ENCODE measurements at regions not wholly inside any gene's neighbourhood (a gene's known extent, or its start where the extent isn't known, plus 50 kb on each side); places are given as distances from the start of the nearest gene placed in this dataset.

DNA sequence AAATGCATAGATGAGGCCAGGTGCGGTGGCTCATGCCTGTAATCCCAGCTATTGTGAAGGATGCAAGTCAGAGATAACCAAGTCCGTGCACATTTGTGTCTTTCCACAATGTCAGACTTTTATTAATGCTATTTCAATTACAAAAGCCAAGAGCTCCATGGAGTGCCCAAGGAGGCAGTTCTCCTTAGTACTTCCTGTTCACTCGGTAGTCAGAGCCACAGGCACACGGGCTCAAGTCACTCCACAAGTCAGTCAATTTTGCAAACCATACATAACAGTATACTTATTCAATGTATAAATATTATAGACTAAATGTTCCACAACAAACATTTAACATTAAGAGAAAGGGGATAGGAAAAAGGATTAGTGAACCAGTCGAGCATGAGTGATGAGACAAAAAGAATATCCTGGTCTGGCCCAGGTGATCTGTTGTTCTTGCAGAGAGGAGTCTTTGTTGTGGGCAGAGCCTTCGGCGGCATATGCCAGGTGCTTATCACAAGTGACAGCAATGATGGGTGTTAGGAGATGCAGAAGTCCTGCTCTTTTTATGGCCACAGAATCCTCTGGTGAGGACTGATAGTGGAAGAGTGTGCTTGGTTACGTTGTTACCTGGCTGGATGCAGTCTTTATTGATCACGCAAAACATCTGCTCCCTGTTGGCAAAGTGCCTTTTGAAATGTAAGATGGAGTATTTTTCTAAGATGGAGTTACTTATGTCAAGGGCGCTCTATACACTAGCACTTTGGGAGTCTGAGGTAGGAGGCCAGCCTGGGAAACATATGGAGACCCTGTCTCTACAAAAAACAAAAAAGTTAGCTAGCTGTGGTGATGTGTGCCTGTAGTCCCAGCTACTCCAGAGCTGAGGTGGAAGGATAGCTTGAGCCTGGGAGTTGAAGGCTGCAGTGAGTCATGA is 167.0 kb upstream of the FBXL17 start:
- WGBS, 2 donors, result 72 to 74% methylated on average over 10 of the region's 10 CpGs
- no peak for DNase-seq (ENCODE audit: low spot score in 2 of 2)

GRCh38 chr5:108546939-108547338 is 165.0 kb upstream of the FBXL17 start:
- DNase-seq (ENCODE audit: low spot score in 2 of 2), result no peak
- WGBS, 2 donors, result 75 to 88% methylated on average over 6 of the region's 6 CpGs
- intact Hi-C loops (cut with DNase I; ENCODE audit: low total_unique reads), result no loop called here
- H3K4me3 ChIP-seq (ENCODE audit: low read depth, poor library complexity, severe bottlenecking), result no peak overlapping the region
- TF ChIP-seq POLR2A (IDR thresholded peaks at IDR 0.05), result no peak
- TF ChIP-seq, protein P1, sequence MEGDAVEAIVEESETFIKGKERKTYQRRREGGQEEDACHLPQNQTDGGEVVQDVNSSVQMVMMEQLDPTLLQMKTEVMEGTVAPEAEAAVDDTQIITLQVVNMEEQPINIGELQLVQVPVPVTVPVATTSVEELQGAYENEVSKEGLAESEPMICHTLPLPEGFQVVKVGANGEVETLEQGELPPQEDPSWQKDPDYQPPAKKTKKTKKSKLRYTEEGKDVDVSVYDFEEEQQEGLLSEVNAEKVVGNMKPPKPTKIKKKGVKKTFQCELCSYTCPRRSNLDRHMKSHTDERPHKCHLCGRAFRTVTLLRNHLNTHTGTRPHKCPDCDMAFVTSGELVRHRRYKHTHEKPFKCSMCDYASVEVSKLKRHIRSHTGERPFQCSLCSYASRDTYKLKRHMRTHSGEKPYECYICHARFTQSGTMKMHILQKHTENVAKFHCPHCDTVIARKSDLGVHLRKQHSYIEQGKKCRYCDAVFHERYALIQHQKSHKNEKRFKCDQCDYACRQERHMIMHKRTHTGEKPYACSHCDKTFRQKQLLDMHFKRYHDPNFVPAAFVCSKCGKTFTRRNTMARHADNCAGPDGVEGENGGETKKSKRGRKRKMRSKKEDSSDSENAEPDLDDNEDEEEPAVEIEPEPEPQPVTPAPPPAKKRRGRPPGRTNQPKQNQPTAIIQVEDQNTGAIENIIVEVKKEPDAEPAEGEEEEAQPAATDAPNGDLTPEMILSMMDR (IDR thresholded peaks at IDR 0.05), result no peak

More for the DNA sequence above, 167.0 kb upstream of the FBXL17 start:
- no peak overlapping the region for H3K4me3 ChIP-seq (ENCODE audit: low read depth, poor library complexity, severe bottlenecking)
- TF ChIP-seq, protein P1 (IDR thresholded peaks at IDR 0.05), result no peak
- intact Hi-C loops (cut with DNase I; ENCODE audit: low total_unique reads), result no loop called here

DNA sequence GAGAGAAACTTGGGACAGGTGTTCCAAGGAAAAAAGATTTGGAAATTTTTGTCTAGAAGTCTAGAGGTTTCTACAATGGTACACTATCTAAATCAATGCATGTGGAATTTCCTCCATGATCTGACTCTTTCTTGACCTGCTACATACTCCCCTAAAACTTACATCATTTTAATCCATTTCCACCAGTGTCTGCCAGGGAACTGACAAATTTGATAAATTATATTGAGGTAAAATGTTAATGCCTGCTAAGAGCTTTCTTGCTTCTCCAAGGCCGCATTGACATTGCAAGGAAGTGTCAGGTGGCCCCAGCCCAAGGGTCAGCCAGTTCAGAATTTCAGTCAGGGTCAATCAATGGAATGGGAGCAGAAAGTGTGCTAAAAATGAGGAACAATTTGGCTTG is 163.4 kb upstream of the FBXL17 start:
- TF ChIP-seq, protein P1 (IDR thresholded peaks at IDR 0.05), result no peak
- no peak for TF ChIP-seq POLR2A (IDR thresholded peaks at IDR 0.05)
- no peak overlapping the region for H3K4me3 ChIP-seq (ENCODE audit: low read depth, poor library complexity, severe bottlenecking)
- intact Hi-C loops (cut with DNase I; ENCODE audit: low total_unique reads), result no loop called here
- WGBS, 2 donors, result 39 to 49% methylated on average over 1 of the region's 1 CpG
- DNase-seq (ENCODE audit: low spot score in 2 of 2), result no peak

DNA sequence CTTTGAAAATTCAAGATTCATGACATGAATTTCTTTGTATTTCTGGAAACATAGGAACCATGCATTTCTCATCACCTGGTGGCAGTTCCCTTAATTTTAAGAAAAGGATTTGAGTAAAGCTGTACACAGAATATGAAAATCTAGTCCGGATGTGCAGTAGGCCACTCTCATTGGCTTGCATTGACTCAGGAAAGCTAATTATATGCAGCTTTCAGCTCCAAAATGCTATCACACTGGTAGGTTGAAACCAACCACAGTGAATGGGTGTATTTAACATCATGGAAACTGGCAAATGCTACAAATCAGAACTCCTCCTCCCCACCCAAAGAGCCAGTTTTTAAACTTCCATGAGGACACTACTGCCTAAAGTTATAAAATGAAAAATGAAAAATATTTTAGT is 161.6 kb upstream of the FBXL17 start:
- 86 to 90% methylated on average over 1 of the region's 1 CpG for WGBS, 2 donors
- H3K4me3 ChIP-seq (ENCODE audit: low read depth, poor library complexity, severe bottlenecking), result no peak overlapping the region
- no peak for TF ChIP-seq POLR2A (IDR thresholded peaks at IDR 0.05)
- TF ChIP-seq, protein P1 (IDR thresholded peaks at IDR 0.05), result no peak
- intact Hi-C loops (cut with DNase I; ENCODE audit: low total_unique reads), result no loop called here
- no peak for DNase-seq (ENCODE audit: low spot score in 2 of 2)

DNA sequence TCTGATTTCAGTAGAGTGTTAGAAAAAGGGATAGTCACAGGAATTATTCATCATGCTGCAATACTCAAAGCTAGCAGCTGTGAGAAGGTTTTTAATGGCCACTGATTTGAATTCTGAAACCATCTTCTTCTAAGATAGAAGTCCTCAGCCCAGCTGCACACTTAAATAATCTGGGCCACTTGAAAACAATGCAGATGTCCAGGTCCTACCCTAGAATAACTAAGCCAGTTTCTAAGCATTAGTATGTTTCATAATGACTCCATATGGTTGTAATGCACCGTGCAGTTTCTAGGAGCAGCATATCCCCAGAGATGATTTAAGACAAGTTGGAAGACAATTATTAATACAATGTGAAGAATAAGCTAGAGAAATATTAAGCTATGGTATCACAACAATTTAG is 159.9 kb upstream of the FBXL17 start:
- WGBS, 2 donors, result 62 to 71% methylated on average over 1 of the region's 1 CpG
- H3K4me3 ChIP-seq (ENCODE audit: low read depth, poor library complexity, severe bottlenecking), result no peak overlapping the region
- no peak for DNase-seq (ENCODE audit: low spot score in 2 of 2)
- TF ChIP-seq POLR2A (IDR thresholded peaks at IDR 0.05), result no peak
- TF ChIP-seq, protein P1 (IDR thresholded peaks at IDR 0.05), result no peak
- intact Hi-C loops (cut with DNase I; ENCODE audit: low total_unique reads), result no loop called here

Measured in lower leg skin (tissue), 4 donors.